ENCODE measurements at regions not wholly inside any gene's neighbourhood (a gene's known extent, or its start where the extent isn't known, plus 50 kb on each side); places are given as distances from the start of the nearest gene placed in this dataset.

DNA sequence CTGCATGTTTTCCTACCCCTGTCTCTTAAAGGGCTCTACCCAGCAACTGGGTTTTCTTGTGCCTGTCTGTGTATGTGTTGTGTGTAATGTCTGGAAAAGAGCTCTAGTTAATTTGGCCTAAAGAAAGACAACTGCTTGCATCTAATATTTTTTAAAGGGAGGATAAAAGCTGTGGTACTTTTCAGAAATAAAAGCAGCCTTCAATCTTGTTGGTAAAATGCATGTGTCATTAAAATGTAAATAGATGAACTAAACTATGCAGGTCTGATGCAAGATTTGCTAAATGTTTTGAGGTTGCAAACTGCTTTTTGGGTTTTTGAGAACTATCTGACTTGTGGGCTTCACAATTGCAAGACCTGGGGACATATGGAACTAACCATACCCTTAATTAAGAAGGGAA is 445.3 kb downstream of the HTR7 start:
- Histone ChIP-seq H3K9ac (ENCODE audit: insufficient read length) (no peak overlapping the region), H3K27ac (no peak overlapping the region), H3K36me3 (ENCODE audit: insufficient read depth, low read length) (no peaks in the 10 kb centered on the region), H3K4me3 (no peak overlapping the region), H3K9me3 (ENCODE audit: low read depth, low read length) (no peaks in the 10 kb centered on the region)
- TF ChIP-seq FOXP2 (optimal IDR thresholded peaks at IDR 0.05; ENCODE audit: control extremely low read depth, extremely low read length, insufficient read depth), result no peak
- no peak for TF ChIP-seq EZH2 (IDR thresholded peaks at IDR 0.05)
- TF ChIP-seq POLR2AphosphoS5 (IDR thresholded peaks at IDR 0.05; ENCODE audit: borderline replicate concordance, low read depth, low read length), result no peak
- no peak for DNase-seq (ENCODE audit: low read depth, low spot score)

DNA sequence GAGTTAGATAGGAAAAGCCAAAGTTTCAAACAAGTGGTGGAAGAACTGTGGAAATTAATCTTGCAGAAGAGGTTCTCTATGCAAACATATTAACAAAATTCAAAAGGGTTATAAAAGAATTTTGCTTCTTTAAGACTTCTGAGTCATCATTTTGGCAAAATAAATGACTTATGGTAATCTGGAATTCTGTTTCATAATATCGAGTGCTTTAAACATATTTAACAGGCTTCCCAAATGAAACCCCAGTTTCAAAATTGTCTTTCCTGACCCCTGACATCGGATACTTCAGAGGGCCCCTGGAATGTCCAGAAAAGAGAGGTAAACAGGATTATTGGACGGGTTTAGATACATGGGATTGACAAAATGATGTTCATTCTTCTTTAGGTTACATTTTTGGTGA is 444.6 kb downstream of the HTR7 start:
- no peak overlapping the region for H3K4me3 ChIP-seq
- no peak overlapping the region for H3K9ac ChIP-seq (ENCODE audit: insufficient read length)
- no peaks in the 10 kb centered on the region for H3K9me3 ChIP-seq (ENCODE audit: low read depth, low read length)
- DNase-seq (ENCODE audit: low read depth, low spot score), result no peak
- no peaks in the 10 kb centered on the region for H3K36me3 ChIP-seq (ENCODE audit: insufficient read depth, low read length)
- no peak for TF ChIP-seq FOXP2 (optimal IDR thresholded peaks at IDR 0.05; ENCODE audit: control extremely low read depth, extremely low read length, insufficient read depth)
- TF ChIP-seq POLR2AphosphoS5 (IDR thresholded peaks at IDR 0.05; ENCODE audit: borderline replicate concordance, low read depth, low read length), result no peak
- no peak for TF ChIP-seq EZH2 (IDR thresholded peaks at IDR 0.05)
- H3K27ac ChIP-seq, result no peak overlapping the region

DNA sequence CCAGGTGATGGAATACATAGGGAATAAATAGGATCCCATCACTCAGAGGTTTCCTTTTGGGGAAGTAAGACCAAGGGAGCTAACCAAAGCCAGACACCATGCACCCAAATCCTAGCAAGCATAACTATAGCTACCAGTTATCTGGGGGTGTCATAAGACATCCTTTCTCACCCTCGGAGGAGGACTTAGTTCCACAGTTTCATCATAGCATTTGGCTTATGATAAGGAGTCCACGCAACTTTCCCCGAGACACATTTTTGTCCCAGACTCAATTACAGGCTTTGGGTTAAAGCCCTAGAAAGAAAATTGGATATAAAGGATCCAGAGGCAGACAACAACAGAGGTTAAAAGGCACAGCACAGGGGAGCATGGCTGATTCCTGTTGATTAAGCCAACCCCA is 442.9 kb downstream of the HTR7 start:
- DNase-seq (ENCODE audit: low read depth, low spot score), result no peak
- Histone ChIP-seq H3K9ac (ENCODE audit: insufficient read length) (no peak overlapping the region), H3K9me3 (ENCODE audit: low read depth, low read length) (no peaks in the 10 kb centered on the region), H3K36me3 (ENCODE audit: insufficient read depth, low read length) (no peaks in the 10 kb centered on the region), H3K27ac (no peak overlapping the region), H3K4me3 (no peak overlapping the region)
- no peak for TF ChIP-seq EZH2 (IDR thresholded peaks at IDR 0.05)
- no peak for TF ChIP-seq POLR2AphosphoS5 (IDR thresholded peaks at IDR 0.05; ENCODE audit: borderline replicate concordance, low read depth, low read length)

DNA sequence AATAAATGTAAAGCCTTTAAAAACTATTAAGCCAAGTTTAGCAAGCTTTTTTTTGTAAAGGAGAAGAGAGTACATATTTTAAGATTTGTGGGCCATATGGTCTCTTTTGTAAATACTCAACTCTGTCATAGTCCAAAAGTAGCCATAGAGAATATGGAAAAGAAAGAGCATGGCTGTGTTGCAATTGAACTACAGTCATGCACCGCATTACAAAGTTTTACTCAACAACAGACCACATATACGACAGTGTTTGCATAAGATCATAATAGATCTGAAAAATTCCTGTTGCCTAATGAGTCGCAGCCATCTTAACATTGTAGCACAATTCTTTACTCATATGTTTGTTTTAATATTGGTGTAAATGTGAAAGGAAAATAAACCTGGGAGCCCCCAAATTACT is 440.8 kb downstream of the HTR7 start:
- no peak overlapping the region for H3K9ac ChIP-seq (ENCODE audit: insufficient read length)
- no peaks in the 10 kb centered on the region for H3K36me3 ChIP-seq (ENCODE audit: insufficient read depth, low read length)
- no peak overlapping the region for H3K4me3 ChIP-seq
- no peaks in the 10 kb centered on the region for H3K9me3 ChIP-seq (ENCODE audit: low read depth, low read length)
- DNase-seq (ENCODE audit: low read depth, low spot score), result no peak
- H3K27ac ChIP-seq, result no peak overlapping the region
- TF ChIP-seq EZH2 (IDR thresholded peaks at IDR 0.05) (no peak), FOXP2 (optimal IDR thresholded peaks at IDR 0.05; ENCODE audit: control extremely low read depth, extremely low read length, insufficient read depth) (no peak), POLR2AphosphoS5 (IDR thresholded peaks at IDR 0.05; ENCODE audit: borderline replicate concordance, low read depth, low read length) (no peak)

DNA sequence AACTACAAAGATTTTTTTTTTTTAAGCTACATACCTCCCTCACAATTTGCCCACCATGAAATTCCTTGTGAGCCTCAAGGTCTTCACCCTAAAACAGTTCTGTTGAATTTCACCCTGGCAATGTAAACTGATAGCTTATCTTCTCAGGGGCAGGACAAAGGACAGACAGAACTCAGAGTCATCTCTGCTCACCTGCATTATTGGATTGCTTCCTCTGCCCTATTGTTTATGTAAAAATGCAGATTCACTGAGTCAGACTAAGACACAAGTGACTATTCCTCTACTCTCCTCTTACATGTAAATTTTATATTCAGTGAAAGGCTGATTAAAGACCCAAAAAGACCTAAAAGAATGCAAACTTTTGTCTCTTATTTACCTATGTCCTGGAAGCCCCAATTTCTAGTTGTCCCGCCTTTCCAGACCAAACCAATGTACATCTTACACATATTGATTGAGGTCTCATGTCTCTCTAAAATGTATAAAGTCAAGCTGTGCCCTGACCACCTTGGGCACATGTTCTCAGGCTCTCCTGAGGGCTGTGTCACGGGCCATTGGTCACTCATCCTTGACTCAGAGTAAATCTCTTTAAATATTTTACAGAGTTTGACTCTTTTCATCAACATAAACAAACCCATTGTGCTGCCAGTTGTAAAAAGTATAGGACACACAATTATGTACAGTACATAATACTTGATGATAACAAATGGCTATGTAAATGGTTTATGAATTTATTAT is 440.2 kb downstream of the HTR7 start:
- Histone ChIP-seq H3K9me3 (ENCODE audit: low read depth, low read length) (no peaks in the 10 kb centered on the region), H3K36me3 (ENCODE audit: insufficient read depth, low read length) (no peaks in the 10 kb centered on the region), H3K9ac (ENCODE audit: insufficient read length) (no peak overlapping the region), H3K4me3 (no peak overlapping the region), H3K27ac (no peak overlapping the region)
- no peak for TF ChIP-seq POLR2AphosphoS5 (IDR thresholded peaks at IDR 0.05; ENCODE audit: borderline replicate concordance, low read depth, low read length)
- no peak for TF ChIP-seq EZH2 (IDR thresholded peaks at IDR 0.05)
- no peak for DNase-seq (ENCODE audit: low read depth, low spot score)

DNA sequence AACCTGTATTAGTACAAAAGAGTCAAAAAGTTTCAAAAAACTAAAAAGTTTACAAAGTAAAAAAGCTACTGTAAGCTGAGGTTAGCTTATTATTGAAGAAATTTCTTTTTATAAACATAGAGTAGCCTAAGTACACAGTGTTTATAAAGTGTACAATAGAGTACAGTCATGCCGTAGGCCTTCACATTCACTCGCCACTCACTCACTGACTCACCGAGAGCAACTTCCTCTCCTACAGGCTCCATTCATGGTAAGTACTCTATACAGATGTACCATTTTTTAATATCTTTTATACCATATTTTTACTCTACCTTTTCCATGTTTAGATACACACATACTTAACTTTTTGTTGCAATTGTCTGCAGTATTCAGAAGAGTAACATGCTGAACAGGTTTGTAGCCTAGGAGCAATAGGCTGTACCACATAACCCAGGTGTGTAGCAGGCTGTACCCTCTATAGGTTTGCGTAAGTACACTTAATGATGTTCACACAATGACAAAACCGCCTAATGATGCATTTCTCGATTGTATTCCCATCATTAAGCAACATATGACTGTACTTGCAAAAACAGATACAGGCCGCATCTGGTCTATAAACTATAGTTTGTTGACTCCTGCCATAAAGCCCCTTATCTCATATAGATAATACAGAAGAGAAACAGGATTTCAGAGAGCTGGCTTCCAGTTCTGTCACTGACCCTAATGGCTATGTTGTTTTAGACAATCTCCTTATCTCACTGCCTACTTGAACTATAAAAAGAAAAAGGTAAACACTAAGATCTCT is 438.8 kb downstream of the HTR7 start:
- TF ChIP-seq FOXP2 (optimal IDR thresholded peaks at IDR 0.05; ENCODE audit: control extremely low read depth, extremely low read length, insufficient read depth) (no peak), POLR2AphosphoS5 (IDR thresholded peaks at IDR 0.05; ENCODE audit: borderline replicate concordance, low read depth, low read length) (no peak), EZH2 (IDR thresholded peaks at IDR 0.05) (no peak)
- no peak for DNase-seq (ENCODE audit: low read depth, low spot score)
- H3K4me3 ChIP-seq, result no peak overlapping the region
- H3K36me3 ChIP-seq (ENCODE audit: insufficient read depth, low read length), result no peaks in the 10 kb centered on the region
- H3K9me3 ChIP-seq (ENCODE audit: low read depth, low read length), result no peaks in the 10 kb centered on the region
- H3K9ac ChIP-seq (ENCODE audit: insufficient read length), result no peak overlapping the region
- H3K27ac ChIP-seq, result no peak overlapping the region

DNA sequence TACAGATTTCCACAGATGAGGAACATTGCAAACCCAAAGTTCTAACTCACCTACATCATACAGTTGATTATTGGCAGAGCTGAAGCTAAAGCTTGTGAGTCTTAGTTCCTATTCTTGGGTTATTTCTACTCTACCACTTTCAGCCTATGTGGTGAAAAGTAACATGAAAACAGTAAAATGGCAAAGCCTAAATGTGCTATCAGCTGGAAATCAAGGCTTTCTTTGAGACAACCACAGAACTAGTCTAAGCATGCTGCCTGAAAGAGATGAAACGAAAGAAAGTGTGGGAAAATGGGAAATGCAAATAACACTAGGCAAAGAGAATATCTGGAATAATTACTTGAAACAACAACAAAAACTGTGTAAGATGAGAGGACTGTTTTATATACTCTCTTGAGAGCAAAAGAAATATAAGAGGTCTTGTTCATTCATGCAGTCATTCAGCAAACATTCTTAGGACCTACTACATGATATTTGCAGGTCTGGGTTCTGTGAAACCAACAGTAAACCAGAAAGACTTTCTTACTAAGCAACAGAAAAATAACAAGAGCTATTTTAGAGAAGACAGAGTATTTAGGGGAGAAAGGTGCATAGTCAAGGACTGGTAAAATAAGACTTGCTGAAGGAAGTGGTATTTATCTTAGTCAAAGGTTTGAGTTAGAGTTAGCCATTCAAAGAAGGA is 437.1 kb downstream of the HTR7 start:
- Histone ChIP-seq H3K36me3 (ENCODE audit: insufficient read depth, low read length) (no peaks in the 10 kb centered on the region), H3K4me3 (no peak overlapping the region), H3K9ac (ENCODE audit: insufficient read length) (no peak overlapping the region), H3K9me3 (ENCODE audit: low read depth, low read length) (no peaks in the 10 kb centered on the region), H3K27ac (no peak overlapping the region)
- TF ChIP-seq EZH2 (IDR thresholded peaks at IDR 0.05) (no peak), FOXP2 (optimal IDR thresholded peaks at IDR 0.05; ENCODE audit: control extremely low read depth, extremely low read length, insufficient read depth) (no peak), POLR2AphosphoS5 (IDR thresholded peaks at IDR 0.05; ENCODE audit: borderline replicate concordance, low read depth, low read length) (no peak)
- no peak for DNase-seq (ENCODE audit: low read depth, low spot score)

DNA sequence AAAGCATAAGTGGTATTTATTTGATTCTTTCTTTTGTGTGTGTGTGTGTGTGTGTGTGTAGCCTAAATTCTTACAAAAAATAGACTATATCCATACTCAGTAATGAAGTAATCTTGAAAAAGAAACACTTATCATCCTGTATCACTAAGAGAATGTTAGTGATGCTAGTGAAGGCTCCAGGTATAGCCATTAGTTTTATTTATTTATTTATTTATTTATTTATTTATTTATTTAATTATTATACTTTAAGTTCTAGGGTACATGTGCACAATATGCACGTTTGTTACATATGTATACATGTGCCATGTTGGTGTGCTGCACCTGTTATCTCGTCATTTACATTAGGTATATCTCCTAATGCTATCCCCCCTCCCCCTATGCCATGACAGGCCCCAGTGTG is 436.0 kb downstream of the HTR7 start:
- no peaks in the 10 kb centered on the region for H3K9me3 ChIP-seq (ENCODE audit: low read depth, low read length)
- no peak overlapping the region for H3K9ac ChIP-seq (ENCODE audit: insufficient read length)
- no peak for DNase-seq (ENCODE audit: low read depth, low spot score)
- no peak overlapping the region for H3K4me3 ChIP-seq
- no peak overlapping the region for H3K27ac ChIP-seq
- H3K36me3 ChIP-seq (ENCODE audit: insufficient read depth, low read length), result no peaks in the 10 kb centered on the region
- TF ChIP-seq EZH2 (IDR thresholded peaks at IDR 0.05) (no peak), FOXP2 (optimal IDR thresholded peaks at IDR 0.05; ENCODE audit: control extremely low read depth, extremely low read length, insufficient read depth) (no peak), POLR2AphosphoS5 (IDR thresholded peaks at IDR 0.05; ENCODE audit: borderline replicate concordance, low read depth, low read length) (no peak)
